Astrocyte (in vitro differentiated cells and primary cell): ENCODE measurements at regions not wholly inside any gene's neighbourhood (a gene's known extent, or its start where the extent isn't known, plus 50 kb on each side); places are given as distances from the start of the nearest gene placed in this dataset.

Experiments
- DNase-seq: peaks from one replicate; pipeline ENCODE4 v3.0.0-alpha.2; 2010; ENCODE audit warnings: low read depth
- FAIRE-seq: peaks from 2 replicates; lab custom pipeline; 2011; peaks lifted over from hg19 to GRCh38; lab: Jason Lieb, UNC
- H2AFZ ChIP-seq: 2 replicates; pipeline ENCODE4 v1.6.0; 2012; ENCODE audit warnings: low read depth, low read length, inconsistent platforms
- H3K27ac ChIP-seq: 2 replicates; pipeline ENCODE4 v1.5.1; 2011; ENCODE audit warnings: low read depth, low read length, inconsistent platforms
- H3K27me3 ChIP-seq: 2 replicates; pipeline ENCODE4 v1.6.0; 2011; ENCODE audit warnings: low read length, inconsistent platforms; ENCODE audit not compliant: insufficient read depth
- H3K36me3 ChIP-seq: 2 replicates; pipeline ENCODE4 v1.5.1; 2011; ENCODE audit warnings: low read length, inconsistent platforms; ENCODE audit not compliant: insufficient read depth
- H3K4me1 ChIP-seq: 2 replicates; pipeline ENCODE4 v1.5.1; 2011; ENCODE audit warnings: low read length, inconsistent platforms; ENCODE audit not compliant: insufficient read depth
- H3K4me2 ChIP-seq: 2 replicates; pipeline ENCODE4 v1.6.0; 2012; ENCODE audit warnings: low read length, inconsistent platforms
- H3K4me3 ChIP-seq: 2 replicates; pipeline ENCODE4 v1.5.1; 2011; ENCODE audit warnings: low read depth, mild to moderate bottlenecking, low read length, inconsistent platforms; ENCODE audit not compliant: insufficient read depth
- H3K79me2 ChIP-seq: 2 replicates; pipeline ENCODE4 v1.6.0; 2012; ENCODE audit warnings: mild to moderate bottlenecking, low read length, inconsistent platforms; ENCODE audit not compliant: insufficient read depth
- H3K9ac ChIP-seq: 2 replicates; pipeline ENCODE4 v1.6.0; 2012; ENCODE audit warnings: mild to moderate bottlenecking, low read length, inconsistent platforms
- H3K9me3 ChIP-seq: 2 replicates; pipeline ENCODE4 v1.5.1; 2012; ENCODE audit warnings: low read depth, mild to moderate bottlenecking, low read length, inconsistent platforms; ENCODE audit not compliant: insufficient read depth
- H4K20me1 ChIP-seq: 2 replicates; pipeline ENCODE4 v1.6.0; 2012; ENCODE audit warnings: low read length, inconsistent platforms; ENCODE audit not compliant: insufficient read depth
- H3K27ac Mint-ChIP-seq: one replicate; pipeline ENCODE4 v1.8.0; 2021; ENCODE audit warnings: mild to moderate bottlenecking, mixed read lengths; ENCODE audit not compliant: unreplicated experiment
- H3K27me3 Mint-ChIP-seq: one replicate; pipeline ENCODE4 v1.8.0; 2021; ENCODE audit warnings: low read depth, mixed read lengths; ENCODE audit not compliant: unreplicated experiment
- H3K36me3 Mint-ChIP-seq: one replicate; pipeline ENCODE4 v1.8.0; 2021; ENCODE audit warnings: low read depth, mixed read lengths; ENCODE audit not compliant: unreplicated experiment
- H3K4me1 Mint-ChIP-seq: one replicate; pipeline ENCODE4 v1.8.0; 2021; ENCODE audit warnings: low read depth, mixed read lengths; ENCODE audit not compliant: unreplicated experiment
- H3K4me3 Mint-ChIP-seq: one replicate; pipeline ENCODE4 v1.8.0; 2021; ENCODE audit warnings: mild to moderate bottlenecking, moderate library complexity, mixed read lengths; ENCODE audit not compliant: unreplicated experiment
- H3K9me3 Mint-ChIP-seq: one replicate; pipeline ENCODE4 v1.8.0; 2021; ENCODE audit warnings: mild to moderate bottlenecking, mixed read lengths; ENCODE audit not compliant: unreplicated experiment
- EZH2 ChIP-seq: IDR thresholded peaks from 2 replicates; pipeline ENCODE4 v1.6.1; 2012; ENCODE audit warnings: mild to moderate bottlenecking, low read length, inconsistent platforms; ENCODE audit not compliant: insufficient read depth
- TF ChIP-seq, protein P1 (sequence below): IDR thresholded peaks from 2 replicates; pipeline ENCODE4 v1.5.1; 2011; ENCODE audit warnings: low read depth, mild to moderate bottlenecking, inconsistent platforms, low read length, moderate library complexity; ENCODE audit not compliant: insufficient read depth

DNA sequence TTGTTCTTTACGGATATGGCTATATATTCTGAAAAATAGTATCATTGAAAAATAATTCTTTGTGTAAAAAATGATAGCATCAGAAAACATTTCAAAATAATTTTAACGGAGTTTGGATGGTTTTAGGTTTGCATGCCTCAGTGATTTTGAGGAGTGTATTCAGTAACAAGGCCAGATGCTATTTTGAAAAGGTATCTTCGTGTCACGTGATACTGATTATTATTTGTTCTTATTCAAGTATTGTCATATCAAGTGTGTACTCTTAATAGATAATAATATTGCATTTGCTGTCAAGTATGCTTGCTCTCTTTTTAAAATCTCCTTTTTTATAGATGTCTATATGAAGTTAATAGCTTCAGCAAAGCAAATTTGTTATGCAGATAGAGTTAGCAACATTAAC is 313.1 kb upstream of the PTPRD start:
- Mint-ChIP-seq H3K36me3 (no peaks in the 10 kb centered on the region), H3K4me1 (no peaks in the 10 kb centered on the region), H3K27me3 (no peaks in the 10 kb centered on the region), H3K4me3 (no peak overlapping the region), H3K9me3 (no peaks in the 10 kb centered on the region), H3K27ac (no peak overlapping the region)
- H3K36me3 ChIP-seq: no peaks in the 10 kb centered on the region
- H3K27ac ChIP-seq: no peak overlapping the region
- H3K4me3 ChIP-seq: no peak overlapping the region
- no peaks in the 10 kb centered on the region for H4K20me1 ChIP-seq
- no peak overlapping the region for H3K4me2 ChIP-seq
- TF ChIP-seq, protein P1, sequence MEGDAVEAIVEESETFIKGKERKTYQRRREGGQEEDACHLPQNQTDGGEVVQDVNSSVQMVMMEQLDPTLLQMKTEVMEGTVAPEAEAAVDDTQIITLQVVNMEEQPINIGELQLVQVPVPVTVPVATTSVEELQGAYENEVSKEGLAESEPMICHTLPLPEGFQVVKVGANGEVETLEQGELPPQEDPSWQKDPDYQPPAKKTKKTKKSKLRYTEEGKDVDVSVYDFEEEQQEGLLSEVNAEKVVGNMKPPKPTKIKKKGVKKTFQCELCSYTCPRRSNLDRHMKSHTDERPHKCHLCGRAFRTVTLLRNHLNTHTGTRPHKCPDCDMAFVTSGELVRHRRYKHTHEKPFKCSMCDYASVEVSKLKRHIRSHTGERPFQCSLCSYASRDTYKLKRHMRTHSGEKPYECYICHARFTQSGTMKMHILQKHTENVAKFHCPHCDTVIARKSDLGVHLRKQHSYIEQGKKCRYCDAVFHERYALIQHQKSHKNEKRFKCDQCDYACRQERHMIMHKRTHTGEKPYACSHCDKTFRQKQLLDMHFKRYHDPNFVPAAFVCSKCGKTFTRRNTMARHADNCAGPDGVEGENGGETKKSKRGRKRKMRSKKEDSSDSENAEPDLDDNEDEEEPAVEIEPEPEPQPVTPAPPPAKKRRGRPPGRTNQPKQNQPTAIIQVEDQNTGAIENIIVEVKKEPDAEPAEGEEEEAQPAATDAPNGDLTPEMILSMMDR: no peak
- no peak for TF ChIP-seq EZH2
- no peaks in the 10 kb centered on the region for H3K79me2 ChIP-seq
- H2AFZ ChIP-seq: no peak overlapping the region
- H3K9me3 ChIP-seq: no peaks in the 10 kb centered on the region
- no peak overlapping the region for H3K9ac ChIP-seq
- H3K4me1 ChIP-seq: no peaks in the 10 kb centered on the region
- no peak for DNase-seq
- FAIRE-seq: no peak
- no peaks in the 10 kb centered on the region for H3K27me3 ChIP-seq

DNA sequence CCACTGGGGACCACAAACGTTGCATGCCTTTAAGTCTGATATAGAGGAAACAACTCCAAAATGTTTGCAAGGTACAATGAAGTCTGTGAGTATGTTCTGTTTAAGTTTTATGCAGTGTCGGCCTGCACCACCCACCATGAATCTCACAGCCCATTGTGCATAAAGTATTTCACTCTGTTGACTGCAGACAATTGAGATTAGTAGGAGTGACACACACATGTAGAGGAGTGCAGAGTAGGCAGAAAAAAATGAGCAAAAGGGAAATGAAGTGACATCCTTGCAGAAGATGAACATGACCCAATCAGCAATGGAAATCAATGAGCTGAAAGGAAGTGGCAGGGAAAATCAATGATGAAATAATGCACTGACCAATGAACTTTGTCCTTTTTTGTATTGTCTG is 315.6 kb upstream of the PTPRD start:
- no peaks in the 10 kb centered on the region for H3K27me3 Mint-ChIP-seq
- Histone ChIP-seq H3K27ac (no peak overlapping the region), H4K20me1 (no peaks in the 10 kb centered on the region), H2AFZ (no peak overlapping the region), H3K9ac (no peak overlapping the region), H3K36me3 (no peaks in the 10 kb centered on the region), H3K79me2 (no peaks in the 10 kb centered on the region), H3K4me3 (no peak overlapping the region), H3K4me1 (no peaks in the 10 kb centered on the region), H3K9me3 (no peaks in the 10 kb centered on the region), H3K4me2 (no peak overlapping the region), H3K27me3 (no peaks in the 10 kb centered on the region)
- no peaks in the 10 kb centered on the region for H3K9me3 Mint-ChIP-seq
- TF ChIP-seq EZH2: no peak
- TF ChIP-seq, protein P1: no peak
- no peaks in the 10 kb centered on the region for H3K36me3 Mint-ChIP-seq
- no peak for FAIRE-seq
- no peaks in the 10 kb centered on the region for H3K4me1 Mint-ChIP-seq
- H3K4me3 Mint-ChIP-seq: no peak overlapping the region
- DNase-seq: no peak
- H3K27ac Mint-ChIP-seq: no peak overlapping the region

DNA sequence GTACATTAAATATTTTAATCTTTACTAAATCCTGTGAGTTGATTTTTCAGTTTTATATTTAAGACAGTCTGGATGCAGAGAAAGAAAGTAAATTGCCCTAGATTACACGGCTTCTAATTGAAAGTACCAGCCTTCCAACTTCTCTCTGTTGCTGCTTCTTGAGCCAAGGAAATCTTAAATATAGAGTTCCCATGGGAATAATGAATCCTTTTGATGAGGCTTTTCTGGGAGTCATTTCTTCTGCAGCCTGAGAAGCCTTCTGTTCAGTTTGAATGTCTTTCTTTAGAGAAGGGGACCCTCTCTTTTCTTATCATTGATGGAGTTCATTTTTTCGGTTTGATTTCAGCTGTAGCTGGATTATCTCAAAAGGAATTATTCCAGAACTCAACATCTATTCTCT is 317.3 kb upstream of the PTPRD start:
- Histone ChIP-seq H4K20me1 (no peaks in the 10 kb centered on the region), H3K9ac (no peak overlapping the region), H3K79me2 (no peaks in the 10 kb centered on the region), H3K27ac (no peak overlapping the region), H3K4me3 (no peak overlapping the region), H3K4me2 (no peak overlapping the region), H3K4me1 (no peaks in the 10 kb centered on the region), H3K9me3 (no peaks in the 10 kb centered on the region), H3K27me3 (no peaks in the 10 kb centered on the region), H3K36me3 (no peaks in the 10 kb centered on the region), H2AFZ (no peak overlapping the region)
- no peak overlapping the region for H3K4me3 Mint-ChIP-seq
- no peak for TF ChIP-seq EZH2
- TF ChIP-seq, protein P1: no peak
- no peak overlapping the region for H3K27ac Mint-ChIP-seq
- no peaks in the 10 kb centered on the region for H3K9me3 Mint-ChIP-seq
- H3K4me1 Mint-ChIP-seq: no peaks in the 10 kb centered on the region
- no peaks in the 10 kb centered on the region for H3K27me3 Mint-ChIP-seq
- no peak for DNase-seq
- no peak for FAIRE-seq
- no peaks in the 10 kb centered on the region for H3K36me3 Mint-ChIP-seq
